ENCODE measurements at regions not wholly inside any gene's neighbourhood (a gene's known extent, or its start where the extent isn't known, plus 50 kb on each side); places are given as distances from the start of the nearest gene placed in this dataset.

GRCh38 chr12:126937431-126937830 lies 1329.5 kb upstream of the TMEM132C start:
- TF ChIP-seq, protein P1, sequence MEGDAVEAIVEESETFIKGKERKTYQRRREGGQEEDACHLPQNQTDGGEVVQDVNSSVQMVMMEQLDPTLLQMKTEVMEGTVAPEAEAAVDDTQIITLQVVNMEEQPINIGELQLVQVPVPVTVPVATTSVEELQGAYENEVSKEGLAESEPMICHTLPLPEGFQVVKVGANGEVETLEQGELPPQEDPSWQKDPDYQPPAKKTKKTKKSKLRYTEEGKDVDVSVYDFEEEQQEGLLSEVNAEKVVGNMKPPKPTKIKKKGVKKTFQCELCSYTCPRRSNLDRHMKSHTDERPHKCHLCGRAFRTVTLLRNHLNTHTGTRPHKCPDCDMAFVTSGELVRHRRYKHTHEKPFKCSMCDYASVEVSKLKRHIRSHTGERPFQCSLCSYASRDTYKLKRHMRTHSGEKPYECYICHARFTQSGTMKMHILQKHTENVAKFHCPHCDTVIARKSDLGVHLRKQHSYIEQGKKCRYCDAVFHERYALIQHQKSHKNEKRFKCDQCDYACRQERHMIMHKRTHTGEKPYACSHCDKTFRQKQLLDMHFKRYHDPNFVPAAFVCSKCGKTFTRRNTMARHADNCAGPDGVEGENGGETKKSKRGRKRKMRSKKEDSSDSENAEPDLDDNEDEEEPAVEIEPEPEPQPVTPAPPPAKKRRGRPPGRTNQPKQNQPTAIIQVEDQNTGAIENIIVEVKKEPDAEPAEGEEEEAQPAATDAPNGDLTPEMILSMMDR (IDR thresholded peaks at IDR 0.05; ENCODE audit: poor library complexity, severe bottlenecking): no peak
- TF ChIP-seq EP300 (conservative IDR thresholded peaks at IDR 0.05; ENCODE audit: poor library complexity, severe bottlenecking): no peak
